Keratinocyte (primary cell): ENCODE measurements at regions not wholly inside any gene's neighbourhood (a gene's known extent, or its start where the extent isn't known, plus 50 kb on each side); places are given as distances from the start of the nearest gene placed in this dataset.

Source experiments
- DNase-seq: peaks from one replicate; pipeline ENCODE4 v3.0.0-alpha.2; 2011; ENCODE audit warnings: low read depth, missing footprints, low spot score
- FAIRE-seq: peaks from 2 replicates; lab custom pipeline; 2011; peaks lifted over from hg19 to GRCh38; lab: Jason Lieb, UNC
- H2AFZ ChIP-seq: 2 replicates; pipeline ENCODE4 v1.6.0; 2012; ENCODE audit warnings: low read length, control low read depth, inconsistent platforms; ENCODE audit not compliant: control insufficient read depth
- H3K27ac ChIP-seq: 2 replicates; pipeline ENCODE4 v1.5.1; 2011; ENCODE audit warnings: low read length; ENCODE audit not compliant: control insufficient read depth, insufficient read depth
- H3K27me3 ChIP-seq: 3 replicates; pipeline ENCODE4 v1.6.0; 2011; ENCODE audit warnings: low read length; ENCODE audit not compliant: control insufficient read depth, insufficient read depth; ENCODE audit errors: extremely low read depth
- H3K36me3 ChIP-seq, 2 experiments: 2 replicates in 1 of 2; 3 replicates in 1 of 2; pipeline ENCODE4 v1.5.1; 2011; ENCODE audit warnings: low read length in 2 of 2, mild to moderate bottlenecking in 1 of 2; ENCODE audit not compliant: control insufficient read depth in 2 of 2, insufficient read depth in 2 of 2; ENCODE audit errors: extremely low read depth in 1 of 2
- H3K4me1 ChIP-seq: 3 replicates; pipeline ENCODE4 v1.5.1; 2011; ENCODE audit warnings: low read length; ENCODE audit not compliant: control insufficient read depth, insufficient read depth; ENCODE audit errors: extremely low read depth
- H3K4me2 ChIP-seq: 3 replicates; pipeline ENCODE4 v1.6.0; 2011; ENCODE audit warnings: low read depth, low read length; ENCODE audit not compliant: control insufficient read depth, insufficient read depth; ENCODE audit errors: extremely low read depth
- H3K4me3 ChIP-seq, 3 experiments: fragments of 200-600 bp in 1 of 3; sonication (generic) in 1 of 3; 2 replicates in 2 of 3; 3 replicates in 1 of 3; pipeline ENCODE4 v1.5.1; 2011 to 2016; ENCODE audit warnings: low read length in 3 of 3, mild to moderate bottlenecking in 3 of 3, control low read depth in 2 of 3, inconsistent platforms in 1 of 3, low read depth in 1 of 3, mixed read lengths in 1 of 3, mixed run types in 1 of 3, moderate library complexity in 1 of 3; ENCODE audit not compliant: control insufficient read depth in 2 of 3, insufficient read depth in 2 of 3; ENCODE audit errors: extremely low read depth in 1 of 3
- H3K79me2 ChIP-seq: 2 replicates; pipeline ENCODE4 v1.6.0; 2012; ENCODE audit warnings: low read length; ENCODE audit not compliant: control insufficient read depth, insufficient read depth
- H3K9ac ChIP-seq: 3 replicates; pipeline ENCODE4 v1.6.0; 2011; ENCODE audit warnings: low read length; ENCODE audit not compliant: control insufficient read depth, insufficient read depth; ENCODE audit errors: extremely low read depth
- H3K9me1 ChIP-seq: 3 replicates; pipeline ENCODE4 v1.6.0; 2011; ENCODE audit warnings: low read length; ENCODE audit not compliant: control insufficient read depth, insufficient read depth; ENCODE audit errors: extremely low read depth
- H3K9me3 ChIP-seq: 2 replicates; pipeline ENCODE4 v1.5.1; 2012; ENCODE audit warnings: low read depth, low read length; ENCODE audit not compliant: control insufficient read depth
- H4K20me1 ChIP-seq: 3 replicates; pipeline ENCODE4 v1.6.0; 2011; ENCODE audit warnings: low read length; ENCODE audit not compliant: control insufficient read depth, insufficient read depth; ENCODE audit errors: extremely low read depth
- CTCF ChIP-seq, 3 experiments: IDR thresholded peaks in 1 of 3; conservative IDR thresholded peaks in 1 of 3; optimal IDR thresholded peaks in 1 of 3; 2 replicates in 2 of 3; 3 replicates in 1 of 3; pipeline versions ENCODE3 to v1.5.1; 2011; ENCODE audit warnings: low read length in 3 of 3, mild to moderate bottlenecking in 3 of 3, moderate library complexity in 2 of 3, control low read depth in 1 of 3, inconsistent platforms in 1 of 3; ENCODE audit not compliant: insufficient read depth in 2 of 3; ENCODE audit errors: extremely low read depth in 1 of 3
- EZH2 ChIP-seq: IDR thresholded peaks from one replicate; pipeline ENCODE4 v1.6.1; 2012; ENCODE audit warnings: inconsistent platforms, mild to moderate bottlenecking, low read length, moderate library complexity
- dilution Hi-C: fragments of 300-500 bp; cut with MboI; formaldehyde crosslinking; loops from one replicate; pipeline ENCODE4 v1.7.0; 2020; ENCODE audit warnings: low sequenced_read_pairs; ENCODE audit not compliant: extremely low pct_ligation_motif_present
- small RNA-seq, 3 experiments: library from RNA; depleted of rRNA; stranded (forward); fragments of <200 nt; gene quantifications; one replicate each; pipeline ENCODE3, GENCODE V24; 2012; ENCODE audit warnings: low read depth in 3 of 3, low replicate concordance in 1 of 3; ENCODE audit not compliant: insufficient read length in 3 of 3

DNA sequence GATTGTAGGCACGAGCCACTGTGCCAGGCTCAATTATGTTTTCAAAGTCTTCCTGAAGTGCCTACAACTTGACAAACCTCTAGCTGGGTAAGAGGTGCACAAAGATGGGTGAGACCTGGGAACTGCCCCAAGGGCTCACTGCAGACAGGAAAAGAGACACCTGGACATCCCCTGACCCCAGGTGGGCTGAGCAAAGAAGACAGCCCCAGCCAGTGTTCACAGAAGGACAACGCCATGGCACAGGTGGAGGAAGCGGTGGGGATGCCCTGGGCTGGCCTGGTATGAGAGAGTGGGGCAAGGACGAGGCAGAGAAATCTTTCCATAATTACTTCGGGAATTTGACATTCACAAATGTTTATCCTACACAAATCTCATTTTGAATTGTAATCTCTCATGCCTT, 278.9 kb downstream of the SMOC2 start:
- Histone ChIP-seq H3K27ac (no peak overlapping the region), H2AFZ (no peak overlapping the region), H3K36me3 (no peaks in the 10 kb centered on the region), H3K9me1 (no peaks in the 10 kb centered on the region), H3K79me2 (no peaks in the 10 kb centered on the region), H3K4me1 (no peaks in the 10 kb centered on the region), H3K4me2 (no peak overlapping the region), H4K20me1 (no peaks in the 10 kb centered on the region), H3K9ac (no peak overlapping the region), H3K4me3 (no peak overlapping the region), H3K9me3 (peaks cover 8% of the 10 kb centered on the region), H3K27me3 (no peaks in the 10 kb centered on the region)
- DNase-seq: no peak
- dilution Hi-C loops: no loop called here
- no peak for TF ChIP-seq EZH2
- no peak for TF ChIP-seq CTCF (optimal IDR thresholded peaks at IDR 0.05 in 1 of 3, IDR thresholded peaks at IDR 0.05 in 1 of 3, conservative IDR thresholded peaks at IDR 0.05 in 1 of 3; ENCODE audit: extremely low read depth in 1 of 3, insufficient read depth in 2 of 3, low read length in 3 of 3)
- no peak for FAIRE-seq

DNA sequence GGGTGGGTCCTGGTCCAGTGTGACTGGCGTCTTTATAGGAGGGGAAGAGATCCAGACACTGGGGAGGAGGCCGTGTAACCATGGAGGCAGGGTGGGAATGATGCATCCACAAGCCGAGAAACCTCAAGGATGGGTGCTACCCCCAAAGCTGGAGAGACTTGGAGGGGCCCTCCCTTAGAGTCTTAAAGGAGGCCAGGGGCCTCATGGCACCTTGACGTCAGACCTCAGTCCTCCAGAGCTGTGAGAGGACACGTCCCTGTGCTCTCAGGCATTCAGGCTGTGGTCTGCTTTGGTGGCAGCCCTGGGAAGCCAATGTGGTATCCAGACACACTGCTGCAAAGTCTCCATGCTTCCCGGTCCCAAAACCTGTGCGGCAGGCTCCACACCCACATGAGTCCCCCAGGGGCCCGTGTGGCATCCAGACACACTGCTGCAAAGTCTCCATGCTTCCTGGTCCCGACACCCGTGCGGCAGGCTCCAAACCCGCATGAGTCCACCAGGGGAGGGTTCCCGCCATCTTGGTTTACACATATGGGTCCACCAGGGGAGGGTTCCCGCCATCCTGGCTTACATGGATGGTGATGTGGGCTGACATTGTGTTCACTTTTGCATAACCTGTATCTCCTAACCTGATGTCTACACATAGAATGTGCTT, 278.0 kb downstream of the SMOC2 start:
- no peak overlapping the region for H2AFZ ChIP-seq
- dilution Hi-C loops: no loop called here
- no peaks in the 10 kb centered on the region for H3K36me3 ChIP-seq
- H3K4me2 ChIP-seq: no peak overlapping the region
- no peak for FAIRE-seq
- H3K4me1 ChIP-seq: no peaks in the 10 kb centered on the region
- H4K20me1 ChIP-seq: no peaks in the 10 kb centered on the region
- TF ChIP-seq CTCF (optimal IDR thresholded peaks at IDR 0.05 in 1 of 3, IDR thresholded peaks at IDR 0.05 in 1 of 3, conservative IDR thresholded peaks at IDR 0.05 in 1 of 3; ENCODE audit: extremely low read depth in 1 of 3, insufficient read depth in 2 of 3, low read length in 3 of 3) (no peak), EZH2 (no peak)
- no peak overlapping the region for H3K9ac ChIP-seq
- H3K9me1 ChIP-seq: no peaks in the 10 kb centered on the region
- DNase-seq: no peak
- H3K9me3 ChIP-seq: peaks cover 13% of the 10 kb centered on the region
- no peaks in the 10 kb centered on the region for H3K79me2 ChIP-seq
- no peak overlapping the region for H3K27ac ChIP-seq
- H3K4me3 ChIP-seq: no peak overlapping the region
- no peaks in the 10 kb centered on the region for H3K27me3 ChIP-seq

Small RNA genes in the stretch of these regions (small RNA-seq; reads per million reads assigned to genes)
- gene AL513210.1: 0 reads per million in 3 experiments
